ENCODE measurements at regions not wholly inside any gene's neighbourhood (a gene's known extent, or its start where the extent isn't known, plus 50 kb on each side); places are given as distances from the start of the nearest gene placed in this dataset.

DNA sequence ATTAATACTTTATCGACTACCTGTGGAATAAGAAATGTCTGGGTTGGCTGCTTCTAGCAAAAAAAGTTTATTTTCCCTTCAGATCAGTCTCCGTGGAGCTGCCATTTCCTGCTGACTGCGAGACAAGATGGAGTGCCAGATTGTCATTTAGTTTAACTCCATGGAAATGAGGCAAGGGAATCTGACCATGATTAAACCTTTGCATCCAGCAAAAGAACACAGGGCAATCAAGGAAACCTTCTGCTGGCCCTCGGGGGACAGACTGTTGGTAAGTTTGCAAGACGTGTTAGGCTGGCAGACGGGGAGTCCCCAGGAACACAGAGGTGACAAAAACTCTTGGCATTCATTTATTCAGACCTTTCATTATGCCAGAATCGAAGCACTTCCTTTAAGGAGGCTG, 52.2 kb upstream of the SPACA1 start:
- TF ChIP-seq, protein P1, sequence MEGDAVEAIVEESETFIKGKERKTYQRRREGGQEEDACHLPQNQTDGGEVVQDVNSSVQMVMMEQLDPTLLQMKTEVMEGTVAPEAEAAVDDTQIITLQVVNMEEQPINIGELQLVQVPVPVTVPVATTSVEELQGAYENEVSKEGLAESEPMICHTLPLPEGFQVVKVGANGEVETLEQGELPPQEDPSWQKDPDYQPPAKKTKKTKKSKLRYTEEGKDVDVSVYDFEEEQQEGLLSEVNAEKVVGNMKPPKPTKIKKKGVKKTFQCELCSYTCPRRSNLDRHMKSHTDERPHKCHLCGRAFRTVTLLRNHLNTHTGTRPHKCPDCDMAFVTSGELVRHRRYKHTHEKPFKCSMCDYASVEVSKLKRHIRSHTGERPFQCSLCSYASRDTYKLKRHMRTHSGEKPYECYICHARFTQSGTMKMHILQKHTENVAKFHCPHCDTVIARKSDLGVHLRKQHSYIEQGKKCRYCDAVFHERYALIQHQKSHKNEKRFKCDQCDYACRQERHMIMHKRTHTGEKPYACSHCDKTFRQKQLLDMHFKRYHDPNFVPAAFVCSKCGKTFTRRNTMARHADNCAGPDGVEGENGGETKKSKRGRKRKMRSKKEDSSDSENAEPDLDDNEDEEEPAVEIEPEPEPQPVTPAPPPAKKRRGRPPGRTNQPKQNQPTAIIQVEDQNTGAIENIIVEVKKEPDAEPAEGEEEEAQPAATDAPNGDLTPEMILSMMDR (IDR thresholded peaks at IDR 0.05; ENCODE audit: low read length, missing control alignments), result no peak
- H3K4me3 ChIP-seq (replicated peaks; ENCODE audit: low read depth, low read length), result no peak overlapping the region
- no peak for DNase-seq (ENCODE audit: low read depth)

DNA sequence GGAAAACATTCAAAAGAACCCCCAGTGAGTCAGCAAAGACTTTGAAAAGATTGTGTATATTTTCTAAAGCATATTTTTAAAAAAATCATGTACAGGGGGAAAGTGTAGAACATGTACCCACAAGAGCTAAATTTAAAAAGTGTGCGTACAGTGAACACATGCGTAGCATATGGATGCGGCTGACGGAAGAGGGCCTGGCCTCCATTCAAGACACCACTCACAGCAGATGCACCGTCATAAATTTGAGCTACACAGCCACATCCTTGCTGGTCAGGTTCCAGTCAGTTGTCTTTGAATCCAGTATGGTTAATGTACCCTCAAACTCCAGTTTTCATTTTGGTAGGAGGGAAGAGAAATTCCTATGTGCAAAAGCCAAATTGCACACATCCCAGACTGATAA, 54.3 kb upstream of the SPACA1 start:
- H3K4me3 ChIP-seq (replicated peaks; ENCODE audit: low read depth, low read length), result no peak overlapping the region
- no peak for DNase-seq (ENCODE audit: low read depth)
- TF ChIP-seq, protein P1 (IDR thresholded peaks at IDR 0.05; ENCODE audit: low read length, missing control alignments), result no peak

DNA sequence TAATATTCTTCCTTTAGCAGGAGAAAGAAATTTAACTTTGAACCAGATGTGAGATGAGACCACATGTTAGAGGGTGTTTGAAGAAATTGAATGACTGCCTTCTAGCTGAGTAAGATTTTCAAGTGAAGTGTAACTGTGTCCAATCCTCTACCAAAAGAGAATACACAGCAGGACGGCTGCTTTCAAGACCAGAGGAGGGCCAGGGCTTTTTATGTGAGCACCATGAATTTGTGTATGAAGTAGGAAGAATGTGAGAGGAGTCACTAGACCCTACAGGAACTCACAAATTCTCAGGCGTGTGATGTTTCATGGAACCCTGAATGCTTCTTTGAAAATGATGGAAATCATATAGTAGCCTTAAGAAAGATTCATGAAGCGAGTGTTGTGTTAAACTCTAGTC, 56.8 kb upstream of the SPACA1 start:
- TF ChIP-seq, protein P1 (IDR thresholded peaks at IDR 0.05; ENCODE audit: low read length, missing control alignments), result no peak
- DNase-seq (ENCODE audit: low read depth), result no peak

DNA sequence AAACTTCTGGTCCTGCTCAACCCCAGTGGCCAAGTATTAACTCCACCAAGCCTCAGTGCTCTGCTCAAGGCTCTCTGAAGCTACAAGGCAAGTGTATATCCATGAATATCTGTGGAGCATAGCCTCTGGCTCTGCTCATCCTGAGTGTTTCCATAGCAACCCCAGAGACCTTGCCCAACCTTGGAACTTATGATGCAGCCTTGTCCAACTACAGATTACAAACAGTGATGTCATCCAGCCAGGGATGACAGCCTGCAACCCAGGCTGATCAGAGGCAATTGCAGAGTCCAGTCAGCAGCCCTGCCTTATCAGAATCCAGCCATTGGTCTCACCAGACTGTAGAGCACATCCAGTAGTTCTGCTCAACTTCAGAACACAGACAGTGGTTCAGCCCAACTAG, 65.5 kb upstream of the SPACA1 start:
- TF ChIP-seq, protein P1 (IDR thresholded peaks at IDR 0.05; ENCODE audit: low read length, missing control alignments), result no peak
- DNase-seq (ENCODE audit: low read depth), result no peak
- H3K4me3 ChIP-seq (replicated peaks; ENCODE audit: low read depth, low read length), result no peak overlapping the region

More for the DNA sequence above, 56.8 kb upstream of the SPACA1 start:
- no peak overlapping the region for H3K4me3 ChIP-seq (replicated peaks; ENCODE audit: low read depth, low read length)

DNA sequence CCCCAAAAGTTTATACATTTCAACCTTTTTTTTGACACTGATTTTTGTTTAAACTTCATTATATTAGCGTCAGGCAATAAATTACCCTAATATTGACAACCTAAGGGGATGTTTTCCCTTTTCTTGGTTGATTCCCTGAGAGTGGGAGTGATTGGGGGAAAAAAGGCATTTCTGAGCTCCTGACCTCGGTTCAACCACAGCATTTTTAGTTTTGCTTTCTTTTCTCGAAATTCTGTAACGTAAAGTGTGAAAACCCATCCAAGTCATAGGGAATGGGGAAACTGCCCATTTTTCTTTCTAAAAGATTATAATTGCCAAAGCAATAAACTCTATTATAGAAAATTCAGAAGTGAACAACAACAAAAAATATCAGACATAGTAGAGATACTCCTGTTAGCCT, 67.9 kb upstream of the SPACA1 start:
- H3K4me3 ChIP-seq (replicated peaks; ENCODE audit: low read depth, low read length), result no peak overlapping the region
- TF ChIP-seq, protein P1 (IDR thresholded peaks at IDR 0.05; ENCODE audit: low read length, missing control alignments), result no peak
- DNase-seq (ENCODE audit: low read depth), result no peak

DNA sequence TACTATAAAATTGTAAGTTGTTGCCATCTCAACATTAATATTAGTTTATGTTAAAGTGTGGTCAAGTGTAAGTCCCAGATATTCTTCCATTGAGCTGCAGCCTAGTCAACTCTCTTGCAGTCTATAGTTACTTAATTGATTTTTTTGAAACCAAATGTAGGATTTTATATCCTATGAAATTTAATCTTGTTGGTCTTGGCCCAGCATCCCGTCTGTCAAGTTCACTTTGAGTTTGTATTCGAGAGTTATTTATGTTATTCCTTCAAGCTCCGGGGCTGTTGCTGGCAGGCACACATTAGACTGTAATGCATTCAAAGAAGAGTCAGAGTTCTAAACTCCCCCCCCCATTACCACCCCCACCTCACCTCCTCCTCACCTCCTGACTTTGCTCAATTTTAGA, 71.0 kb upstream of the SPACA1 start:
- DNase-seq (ENCODE audit: low read depth), result no peak
- no peak overlapping the region for H3K4me3 ChIP-seq (replicated peaks; ENCODE audit: low read depth, low read length)
- TF ChIP-seq, protein P1 (IDR thresholded peaks at IDR 0.05; ENCODE audit: low read length, missing control alignments), result no peak

DNA sequence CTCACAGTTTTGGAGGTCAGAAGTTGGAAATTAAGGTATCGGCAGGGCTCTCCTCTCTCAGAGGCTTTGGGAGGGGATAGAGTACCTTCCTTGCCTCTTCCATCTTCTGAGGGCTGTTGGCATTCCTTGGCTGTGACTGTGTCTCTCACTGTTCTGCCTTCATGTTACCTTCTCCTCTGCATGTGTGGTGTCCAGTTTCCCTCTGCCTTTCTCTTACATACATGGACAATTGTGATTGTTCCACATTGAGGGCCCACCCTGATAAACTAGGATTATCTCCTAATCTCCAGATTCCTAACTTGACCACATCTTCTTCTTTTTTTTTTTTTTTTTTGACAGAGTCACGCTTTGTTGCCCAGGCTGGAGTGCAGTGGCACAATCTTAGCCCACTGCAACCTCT, 72.1 kb upstream of the SPACA1 start:
- DNase-seq (ENCODE audit: low read depth), result no peak
- H3K4me3 ChIP-seq (replicated peaks; ENCODE audit: low read depth, low read length), result no peak overlapping the region
- TF ChIP-seq, protein P1 (IDR thresholded peaks at IDR 0.05; ENCODE audit: low read length, missing control alignments), result no peak

Measured in fibroblast of pulmonary artery (primary cell).